ENCODE measurements at regions not wholly inside any gene's neighbourhood (a gene's known extent, or its start where the extent isn't known, plus 50 kb on each side); places are given as distances from the start of the nearest gene placed in this dataset.
A peak's percentile ranks its signal among the peaks of the same experiment; 100 is the strongest.

DNA sequence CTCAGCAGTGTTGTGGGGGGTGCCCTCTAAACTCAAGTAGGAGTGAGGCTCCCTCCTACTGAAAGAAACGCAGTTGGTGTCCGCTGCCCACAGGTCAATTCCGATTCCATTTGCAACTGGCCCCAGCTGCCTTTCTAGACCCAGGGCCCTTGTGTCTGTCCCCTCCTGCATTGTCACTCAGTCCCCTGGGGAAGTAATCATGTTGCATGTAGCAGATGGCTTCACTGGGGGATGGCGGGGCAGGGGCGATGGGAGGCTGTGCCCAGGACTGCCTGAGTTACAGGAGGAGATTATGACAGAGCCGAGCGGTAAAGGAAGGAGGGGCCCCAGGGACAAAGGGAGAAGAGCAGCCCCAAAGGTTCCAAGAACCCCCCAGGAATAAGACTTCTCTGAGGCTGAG lies 62.5 kb upstream of the SH3RF3 start:
- intact Hi-C loops (cut with DNase I), result no loop called here
- H3K27ac ChIP-seq, result no peak overlapping the region
- TF ChIP-seq, protein P1, sequence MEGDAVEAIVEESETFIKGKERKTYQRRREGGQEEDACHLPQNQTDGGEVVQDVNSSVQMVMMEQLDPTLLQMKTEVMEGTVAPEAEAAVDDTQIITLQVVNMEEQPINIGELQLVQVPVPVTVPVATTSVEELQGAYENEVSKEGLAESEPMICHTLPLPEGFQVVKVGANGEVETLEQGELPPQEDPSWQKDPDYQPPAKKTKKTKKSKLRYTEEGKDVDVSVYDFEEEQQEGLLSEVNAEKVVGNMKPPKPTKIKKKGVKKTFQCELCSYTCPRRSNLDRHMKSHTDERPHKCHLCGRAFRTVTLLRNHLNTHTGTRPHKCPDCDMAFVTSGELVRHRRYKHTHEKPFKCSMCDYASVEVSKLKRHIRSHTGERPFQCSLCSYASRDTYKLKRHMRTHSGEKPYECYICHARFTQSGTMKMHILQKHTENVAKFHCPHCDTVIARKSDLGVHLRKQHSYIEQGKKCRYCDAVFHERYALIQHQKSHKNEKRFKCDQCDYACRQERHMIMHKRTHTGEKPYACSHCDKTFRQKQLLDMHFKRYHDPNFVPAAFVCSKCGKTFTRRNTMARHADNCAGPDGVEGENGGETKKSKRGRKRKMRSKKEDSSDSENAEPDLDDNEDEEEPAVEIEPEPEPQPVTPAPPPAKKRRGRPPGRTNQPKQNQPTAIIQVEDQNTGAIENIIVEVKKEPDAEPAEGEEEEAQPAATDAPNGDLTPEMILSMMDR (IDR thresholded peaks at IDR 0.05), result no peak
- no peaks in the 10 kb centered on the region for H3K4me1 ChIP-seq
- H3K36me3 ChIP-seq, result no peaks in the 10 kb centered on the region
- DNase-seq (no peak), ATAC-seq (no peak)
- no peaks in the 10 kb centered on the region for H3K9me3 ChIP-seq
- H3K4me3 ChIP-seq, result no peak overlapping the region
- no peaks in the 10 kb centered on the region for H3K27me3 ChIP-seq

DNA sequence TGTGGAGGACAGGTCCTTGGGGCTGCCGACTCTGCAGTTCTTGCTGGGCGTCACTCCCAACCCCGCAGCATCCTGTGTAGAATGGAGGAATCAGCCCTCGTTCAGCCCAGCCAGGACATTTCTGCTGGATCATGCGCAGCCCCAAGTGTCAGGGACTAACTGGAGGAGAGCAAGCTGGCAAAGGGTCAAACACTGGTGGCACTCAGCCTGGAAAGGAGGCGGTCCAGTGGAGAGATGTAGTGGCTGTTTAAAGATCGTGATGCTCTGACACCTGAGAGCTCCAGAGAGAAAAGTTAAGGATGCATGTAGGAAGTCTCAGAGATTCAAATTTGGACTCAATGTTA lies 63.6 kb upstream of the SH3RF3 start:
- no peak overlapping the region for H3K4me3 ChIP-seq
- H3K4me1 ChIP-seq, result no peaks in the 10 kb centered on the region
- ATAC-seq (peak; percentile 55), DNase-seq (no peak)
- intact Hi-C loops (cut with DNase I), result no loop called here
- no peaks in the 10 kb centered on the region for H3K9me3 ChIP-seq
- H3K27me3 ChIP-seq, result no peaks in the 10 kb centered on the region
- no peaks in the 10 kb centered on the region for H3K36me3 ChIP-seq
- H3K27ac ChIP-seq, result no peak overlapping the region
- TF ChIP-seq, protein P1 (IDR thresholded peaks at IDR 0.05), result no peak

DNA sequence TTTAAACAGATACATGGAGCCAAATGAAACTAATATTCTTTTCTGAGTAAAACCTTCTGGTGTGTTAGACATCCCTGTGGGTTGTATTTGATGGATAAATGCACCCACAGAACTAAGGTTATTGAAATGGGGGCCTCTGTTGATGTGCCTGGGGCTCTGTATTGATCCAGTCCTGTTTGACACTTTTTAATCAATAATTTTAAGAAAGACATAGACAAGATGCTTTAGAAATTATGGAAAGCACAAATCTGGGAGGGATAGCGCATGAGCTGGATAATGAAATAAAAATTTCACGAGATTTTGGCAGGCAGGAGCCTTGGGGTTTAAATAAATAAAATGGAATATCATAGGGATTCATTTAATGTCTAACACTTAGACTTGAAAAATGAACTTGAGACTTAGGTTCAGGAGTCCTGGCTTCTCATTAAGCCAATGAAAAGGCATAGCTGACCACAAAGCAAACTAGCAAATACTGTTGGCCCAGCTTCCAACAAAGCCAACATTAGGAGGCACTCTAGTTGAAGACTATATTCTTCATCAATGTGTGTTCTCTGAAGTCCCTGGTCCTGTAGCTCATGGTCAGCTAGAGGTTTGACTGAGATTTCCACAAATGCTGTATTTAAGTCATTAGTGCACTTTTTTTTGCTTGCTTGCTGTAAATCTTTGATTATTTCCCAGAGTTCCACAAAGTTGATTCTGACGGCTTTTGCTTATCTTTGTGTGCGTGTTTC lies 64.2 kb upstream of the SH3RF3 start:
- ATAC-seq, result no peak
- intact Hi-C loops (cut with DNase I), result no loop called here
- H3K9me3 ChIP-seq, result no peaks in the 10 kb centered on the region
- H3K36me3 ChIP-seq, result no peaks in the 10 kb centered on the region
- TF ChIP-seq, protein P1 (IDR thresholded peaks at IDR 0.05), result no peak
- H3K27ac ChIP-seq, result no peak overlapping the region
- H3K4me1 ChIP-seq, result no peaks in the 10 kb centered on the region
- H3K4me3 ChIP-seq, result no peak overlapping the region
- no peaks in the 10 kb centered on the region for H3K27me3 ChIP-seq
- no peak for DNase-seq

DNA sequence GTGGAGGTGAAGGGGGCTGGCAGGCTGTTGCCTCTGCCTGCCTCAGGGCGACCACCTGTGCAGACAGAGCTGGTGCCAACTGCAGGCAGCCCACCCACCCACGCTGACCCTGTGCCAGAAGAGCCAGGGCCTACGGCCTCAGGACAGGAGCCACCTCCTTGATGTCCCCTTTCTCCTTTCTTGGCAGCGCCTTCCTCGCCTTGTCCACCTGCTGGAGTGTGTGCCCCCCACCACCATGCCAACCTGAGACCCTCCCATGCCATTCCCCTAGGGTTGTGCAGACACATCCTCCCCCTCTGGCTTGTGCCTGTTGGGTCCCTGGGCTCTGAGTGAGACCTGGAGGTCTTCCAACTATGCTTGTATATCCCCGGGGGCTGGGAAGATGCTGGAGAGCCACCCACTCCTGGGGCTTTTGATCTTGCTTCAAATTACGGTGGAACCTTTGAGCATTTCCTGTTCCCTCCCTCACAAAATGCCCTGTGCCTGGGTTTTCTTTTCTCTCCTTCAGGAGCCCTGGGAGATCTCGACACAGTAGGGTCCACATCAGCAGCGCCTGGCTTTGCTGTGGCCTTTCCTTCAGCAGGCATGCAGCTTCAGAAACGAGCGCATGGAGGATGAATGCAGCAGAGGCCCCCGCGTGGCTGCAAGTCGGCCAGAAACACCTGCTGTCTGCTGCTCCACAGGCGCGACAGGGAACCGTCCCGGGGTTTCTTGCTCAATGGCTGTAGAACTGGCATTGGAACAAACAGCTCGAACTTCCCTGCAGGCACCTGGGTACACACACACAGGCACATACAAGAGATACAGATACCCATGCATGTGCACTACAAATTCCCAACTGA lies 65.9 kb upstream of the SH3RF3 start:
- Histone ChIP-seq H3K36me3 (no peaks in the 10 kb centered on the region), H3K27me3 (peaks cover under 1% of the 10 kb centered on the region), H3K9me3 (no peaks in the 10 kb centered on the region), H3K27ac (no peak overlapping the region), H3K4me3 (no peak overlapping the region), H3K4me1 (no peaks in the 10 kb centered on the region)
- intact Hi-C loops (cut with DNase I), result no loop called here
- no peak for ATAC-seq
- TF ChIP-seq, protein P1 (IDR thresholded peaks at IDR 0.05), result no peak
- DNase-seq, result no peak

DNA sequence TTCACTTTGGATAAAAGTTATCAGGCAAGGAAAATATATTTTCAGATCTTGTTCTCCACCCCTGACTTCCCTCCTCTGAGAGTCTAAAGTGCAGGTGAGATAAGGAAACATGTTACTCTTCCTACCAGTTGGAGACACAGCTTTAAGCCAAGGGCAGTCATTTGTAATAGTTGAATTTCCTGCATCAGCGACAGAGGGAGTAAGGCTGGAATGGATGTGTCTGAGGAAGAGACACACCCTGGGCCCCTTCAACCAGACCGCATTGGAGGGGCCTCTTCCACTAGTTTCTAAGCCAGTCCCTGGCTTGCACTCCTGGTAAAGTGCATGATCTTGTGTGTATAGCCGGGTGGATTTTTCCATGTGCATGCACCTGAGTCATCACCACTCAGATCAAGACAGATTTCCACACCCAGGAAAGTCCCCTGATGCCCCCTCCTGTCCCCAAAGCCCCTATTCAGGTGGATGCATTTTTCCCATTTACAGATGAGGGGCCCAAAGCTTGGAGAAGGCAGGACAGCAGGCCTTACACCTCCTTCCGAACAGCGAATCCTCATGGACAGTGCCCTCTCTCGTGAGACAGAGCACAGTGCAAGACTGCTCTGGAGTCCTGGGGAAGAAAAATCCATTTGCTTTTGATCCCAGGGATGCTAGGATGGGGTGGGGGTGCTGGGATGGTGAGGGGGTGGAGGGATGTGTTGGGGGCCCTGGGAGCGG lies 66.7 kb upstream of the SH3RF3 start:
- no peak for ATAC-seq
- no peak for DNase-seq
- Histone ChIP-seq H3K4me1 (no peaks in the 10 kb centered on the region), H3K27me3 (peaks cover 5% of the 10 kb centered on the region), H3K4me3 (no peak overlapping the region), H3K36me3 (no peaks in the 10 kb centered on the region), H3K27ac (no peak overlapping the region), H3K9me3 (no peaks in the 10 kb centered on the region)
- TF ChIP-seq, protein P1 (IDR thresholded peaks at IDR 0.05), result no peak
- intact Hi-C loops (cut with DNase I), result no loop called here

All from upper lobe of right lung (tissue), 1 donor.